Ovary (tissue), 7 donors: ENCODE measurements at regions not wholly inside any gene's neighbourhood (a gene's known extent, or its start where the extent isn't known, plus 50 kb on each side); places are given as distances from the start of the nearest gene placed in this dataset.
A peak's percentile ranks its signal among the peaks of the same experiment; 100 is the strongest.

Experiments used
- DNase-seq, 5 donors: peaks; one replicate each; pipeline ENCODE4 v3.0.0-alpha.2; 2019 to 2020
- H3K27ac ChIP-seq, 2 donors: fragments of 200-600 bp; one replicate each; pipeline versions ENCODE4 v1.5.1 to v1.8.0; 2019 to 2022
- H3K27me3 ChIP-seq: fragments of 200-600 bp; one replicate; pipeline ENCODE4 v1.8.0; 2022
- H3K36me3 ChIP-seq: fragments of 200-600 bp; sonication (generic); one replicate; pipeline ENCODE4 v1.5.1; 2019
- H3K4me1 ChIP-seq: one replicate; pipeline ENCODE4 v1.8.1; 2013; ENCODE audit warnings: mild to moderate bottlenecking, moderate library complexity; ENCODE audit not compliant: insufficient read depth
- H3K4me3 ChIP-seq: fragments of 200-600 bp; sonication (generic); one replicate; pipeline ENCODE4 v1.5.1; 2017
- H3K9me3 ChIP-seq, 2 donors: fragments of 200-600 bp in 1 of 2; sonication (generic) in 1 of 2; one replicate each; pipeline versions ENCODE4 v1.5.1 to v1.8.1; 2013 to 2019; ENCODE audit warnings: mild to moderate bottlenecking in 1 of 2, moderate library complexity in 1 of 2
- EP300 ChIP-seq: sonication (generic); formaldehyde crosslinking; IDR thresholded peaks from one replicate; pipeline ENCODE4 v1.6.1; 2017; ENCODE audit warnings: antibody characterized with exemption
- POLR2A ChIP-seq: fragments of 450-650 bp; IDR thresholded peaks from one replicate; pipeline ENCODE4 v1.6.1; 2017; ENCODE audit warnings: antibody characterized with exemption, mild to moderate bottlenecking, moderate library complexity
- WGBS, 3 donors: extraction: QIAGEN DNeasy Blood & Tissue Kit in 1 of 3; methylation state at CpG; one replicate each; pipeline versions ENCODE4 v1.1.5 to v1.1.7; 2013 to 2017; 5-methylcytosine and 5-hydroxymethylcytosine counted together
- intact Hi-C, 4 donors: fragments of 100-400 bp; cut with DNase I; formaldehyde crosslinking; loops; one replicate each; pipeline versions ENCODE4 v1.11.0 to v1.15.1; 2022 to 2023
- TF ChIP-seq, protein P1 (sequence below), 3 donors: fragments of 450-650 bp in 2 of 3; fragments of 200-600 bp in 1 of 3; IDR thresholded peaks; one replicate each; pipeline versions ENCODE4 v1.5.1 to v1.8.0; 2016 to 2022; ENCODE audit warnings: antibody characterized with exemption in 3 of 3, mild to moderate bottlenecking in 1 of 3
- donor health status: DM: no; HTN: no; CAD: no; lungs with moderate emphysema.
- donor health status: DM: no; HTN: no; CAD: no.
- donor health status: Bipolar disorder and iron deficiency.
- donor health status: DM: no; HTN: no; CAD: no.
- donor health status: DM: yes; HTN: yes; CAD: no.

DNA sequence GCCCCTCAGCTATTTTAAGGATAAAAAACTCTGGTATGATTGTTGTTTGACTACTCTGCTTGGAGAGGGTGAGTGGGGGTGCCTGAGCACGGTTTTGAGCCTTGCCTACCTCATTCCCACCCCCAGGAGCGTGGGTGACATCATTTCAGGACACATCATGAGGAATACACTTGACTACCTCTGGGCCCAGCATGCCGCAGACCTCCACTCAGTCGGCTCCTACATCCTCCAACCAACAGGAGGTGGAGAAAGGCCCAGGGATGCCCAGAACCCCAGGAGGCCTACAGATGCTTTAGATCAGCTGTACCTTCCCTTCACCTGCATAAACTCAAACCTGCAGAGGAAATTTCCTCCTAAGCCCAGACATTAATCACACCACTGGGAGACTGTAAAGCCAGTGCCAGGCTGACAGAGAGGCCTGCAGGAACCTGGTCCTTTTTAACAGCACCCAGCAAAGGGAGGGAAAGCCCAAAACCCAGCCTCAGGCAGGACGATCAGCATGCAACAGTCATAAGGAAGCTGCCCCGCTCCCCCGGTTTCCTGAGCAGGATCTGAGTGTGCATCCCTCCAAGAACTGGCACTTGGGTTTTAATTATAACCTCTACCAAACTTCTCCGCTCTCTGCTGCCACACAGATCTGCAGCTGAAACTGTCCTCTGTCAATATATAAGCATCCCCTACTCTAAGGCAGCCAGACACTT lies 61.7 kb upstream of the ZNRF2 start:
- no peaks in the 10 kb centered on the region for H3K27me3 ChIP-seq
- 87 to 91% (median 89%) methylated on average over 8 of the region's 8 CpGs for WGBS, 3 donors
- H3K36me3 ChIP-seq, result no peaks in the 10 kb centered on the region
- no peak for DNase-seq
- no peak for TF ChIP-seq POLR2A
- TF ChIP-seq, protein P1, sequence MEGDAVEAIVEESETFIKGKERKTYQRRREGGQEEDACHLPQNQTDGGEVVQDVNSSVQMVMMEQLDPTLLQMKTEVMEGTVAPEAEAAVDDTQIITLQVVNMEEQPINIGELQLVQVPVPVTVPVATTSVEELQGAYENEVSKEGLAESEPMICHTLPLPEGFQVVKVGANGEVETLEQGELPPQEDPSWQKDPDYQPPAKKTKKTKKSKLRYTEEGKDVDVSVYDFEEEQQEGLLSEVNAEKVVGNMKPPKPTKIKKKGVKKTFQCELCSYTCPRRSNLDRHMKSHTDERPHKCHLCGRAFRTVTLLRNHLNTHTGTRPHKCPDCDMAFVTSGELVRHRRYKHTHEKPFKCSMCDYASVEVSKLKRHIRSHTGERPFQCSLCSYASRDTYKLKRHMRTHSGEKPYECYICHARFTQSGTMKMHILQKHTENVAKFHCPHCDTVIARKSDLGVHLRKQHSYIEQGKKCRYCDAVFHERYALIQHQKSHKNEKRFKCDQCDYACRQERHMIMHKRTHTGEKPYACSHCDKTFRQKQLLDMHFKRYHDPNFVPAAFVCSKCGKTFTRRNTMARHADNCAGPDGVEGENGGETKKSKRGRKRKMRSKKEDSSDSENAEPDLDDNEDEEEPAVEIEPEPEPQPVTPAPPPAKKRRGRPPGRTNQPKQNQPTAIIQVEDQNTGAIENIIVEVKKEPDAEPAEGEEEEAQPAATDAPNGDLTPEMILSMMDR (IDR thresholded peaks at IDR 0.05), result no peak
- no peak for TF ChIP-seq EP300
- intact Hi-C loops, result no loop called here
- H3K4me1 ChIP-seq, result peaks cover 1% of the 10 kb centered on the region
- H3K4me3 ChIP-seq, result no peak overlapping the region
- no peak overlapping the region for H3K27ac ChIP-seq
- H3K9me3 ChIP-seq, result no peaks in the 10 kb centered on the region

DNA sequence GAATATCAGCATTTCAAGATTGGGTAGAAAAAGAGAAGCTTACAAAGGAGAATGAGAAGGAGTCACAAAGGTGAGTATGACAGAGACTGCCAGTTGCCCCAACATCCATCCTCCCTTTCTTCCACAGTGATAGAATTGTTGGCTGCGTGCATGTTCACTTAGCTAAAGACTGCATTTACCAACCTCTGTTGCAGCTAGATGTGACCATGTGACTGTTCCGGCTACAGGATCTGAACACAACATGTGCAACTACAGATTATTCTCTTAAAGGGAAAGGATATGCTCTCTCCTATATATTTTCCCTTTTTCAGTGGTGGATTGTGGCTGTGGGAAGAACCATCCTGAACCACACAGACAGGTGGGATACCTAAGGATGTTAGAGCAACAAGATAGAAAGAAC lies 60.5 kb upstream of the ZNRF2 start:
- Histone ChIP-seq H3K4me3 (no peak overlapping the region), H3K4me1 (peaks cover 1% of the 10 kb centered on the region), H3K36me3 (no peaks in the 10 kb centered on the region), H3K9me3 (no peaks in the 10 kb centered on the region), H3K27me3 (no peaks in the 10 kb centered on the region), H3K27ac (no peak overlapping the region)
- WGBS, 3 donors, result 87 to 88% (median 88%) methylated on average over 2 of the region's 2 CpGs
- TF ChIP-seq, protein P1 (IDR thresholded peaks at IDR 0.05), result no peak
- TF ChIP-seq POLR2A (no peak), EP300 (no peak)
- no peak for DNase-seq
- intact Hi-C loops, result no loop called here

DNA sequence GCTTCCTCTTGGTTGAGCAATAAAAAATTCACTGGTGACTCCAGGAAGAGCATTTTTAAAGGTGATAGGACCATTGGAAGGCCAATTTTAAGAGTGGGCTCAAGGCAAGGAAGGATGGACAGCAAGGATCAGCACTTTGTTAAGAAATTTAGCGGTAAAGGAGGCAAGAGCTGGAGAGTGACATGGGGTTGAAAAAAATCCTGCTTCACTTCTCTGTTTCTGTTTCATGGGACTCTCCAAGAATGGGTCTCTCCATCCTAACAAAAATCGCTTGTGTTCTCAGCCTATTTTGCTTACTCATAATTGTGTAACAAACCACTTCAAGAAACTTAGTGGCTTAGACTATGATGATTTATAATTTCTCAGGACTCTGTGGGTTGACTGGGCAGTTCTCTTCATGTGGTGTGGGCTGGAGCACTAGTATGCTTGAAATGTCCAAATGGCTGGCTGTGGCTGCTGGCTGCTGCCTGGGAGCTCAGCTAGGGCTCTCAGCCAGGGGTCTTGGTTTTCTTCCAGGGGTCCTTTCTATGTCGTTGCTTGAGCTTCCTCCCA lies 59.8 kb upstream of the ZNRF2 start:
- 57 to 65% (median 57%) methylated on average over 3 of the region's 3 CpGs for WGBS, 3 donors
- Histone ChIP-seq H3K9me3 (no peaks in the 10 kb centered on the region), H3K27me3 (no peaks in the 10 kb centered on the region), H3K4me3 (no peak overlapping the region), H3K27ac (no peak overlapping the region), H3K36me3 (no peaks in the 10 kb centered on the region), H3K4me1 (peaks cover 1% of the 10 kb centered on the region)
- TF ChIP-seq EP300 (no peak), POLR2A (no peak)
- TF ChIP-seq, protein P1 (IDR thresholded peaks at IDR 0.05), result no peak
- intact Hi-C loops, result no loop called here
- no peak for DNase-seq

DNA sequence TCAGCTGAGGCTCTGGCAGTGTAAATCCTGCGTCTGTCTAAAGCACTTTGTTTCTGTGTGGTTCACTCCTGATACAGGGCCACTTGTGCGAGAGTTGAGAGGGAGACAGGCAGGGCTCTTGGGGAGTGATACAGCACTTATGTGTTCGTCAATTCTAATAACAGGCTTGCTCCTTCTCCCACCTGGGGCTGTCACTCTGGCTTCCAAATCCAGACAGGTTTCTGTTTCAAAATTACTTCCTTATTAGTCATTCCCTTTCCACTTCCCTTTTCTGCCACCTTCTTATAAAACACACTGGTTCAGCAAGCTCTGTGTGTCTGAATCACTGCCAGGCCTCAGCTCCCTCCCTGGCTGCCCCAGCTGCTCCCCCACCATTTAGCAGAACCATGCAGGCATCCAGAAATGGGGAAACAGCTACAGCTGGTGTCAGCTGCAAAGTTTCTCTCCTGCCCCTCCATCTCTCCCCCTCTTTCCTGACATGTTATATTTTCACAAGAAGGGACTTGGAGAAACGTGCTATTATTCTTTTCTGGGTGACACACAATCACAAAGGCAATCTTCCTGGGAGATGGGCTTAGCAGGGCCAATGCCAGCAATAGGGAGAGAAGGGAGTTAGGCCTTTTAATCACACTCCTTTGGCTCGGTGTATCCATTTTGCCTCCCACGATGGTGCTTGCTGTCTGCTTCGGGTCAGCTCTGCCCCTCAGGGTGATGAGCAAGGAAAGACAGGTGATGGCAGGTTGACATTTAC lies 58.4 kb upstream of the ZNRF2 start:
- TF ChIP-seq EP300 (no peak), POLR2A (no peak)
- TF ChIP-seq, protein P1 (IDR thresholded peaks at IDR 0.05), result no peak
- intact Hi-C loops, result no loop called here
- no peak overlapping the region for H3K4me3 ChIP-seq
- H3K4me1 ChIP-seq, result peaks cover 1% of the 10 kb centered on the region
- WGBS, 3 donors, result 11 to 17% (median 12%) methylated on average over 7 of the region's 7 CpGs
- H3K9me3 ChIP-seq, result no peaks in the 10 kb centered on the region
- H3K27me3 ChIP-seq, result no peaks in the 10 kb centered on the region
- peak overlapping the region in 1 of 2 donors; percentile 32 for H3K27ac ChIP-seq
- peak; percentile 34 to 58 (median 46) for DNase-seq
- no peaks in the 10 kb centered on the region for H3K36me3 ChIP-seq
